Panc1 (cell line): ENCODE measurements at regions not wholly inside any gene's neighbourhood (a gene's known extent, or its start where the extent isn't known, plus 50 kb on each side); places are given as distances from the start of the nearest gene placed in this dataset.

Source experiments
- ATAC-seq: fragments of 200-7000 bp; cut with Tn5 transposase; 2 replicates; pipeline ENCODE4 v1.9.1; 2020; ENCODE audit warnings: mild to moderate bottlenecking, moderate library complexity
- BruUV-seq: library from RNA; stranded (reverse); fragments of 400-500 nt; replicated peaks from 2 replicates; lab custom pipeline; 2021; lab: Mats Ljungman, UMichigan
- CTCF ChIA-PET: fragments of 300-600 bp; sonication (Branson Sonifier 250); formaldehyde crosslinking; loops from one replicate; lab custom pipeline; 2022; ENCODE audit warnings: antibody characterized with exemption; lab: Charles Lee
- POLR2A ChIA-PET: fragments of 300-600 bp; sonication (Branson Sonifier 250); formaldehyde crosslinking; loops from one replicate; lab custom pipeline; 2022; ENCODE audit warnings: antibody characterized with exemption; lab: Charles Lee
- DNase-seq: peaks from one replicate; pipeline ENCODE4 v3.0.0-alpha.2; 2010; ENCODE audit warnings: low read depth, low spot score
- H3K27ac ChIP-seq: 2 replicates; pipeline ENCODE4 v1.5.1; 2011; ENCODE audit warnings: mild to moderate bottlenecking, low read length, inconsistent platforms
- H3K27me3 ChIP-seq: fragments of 200-500 bp; sonication (Bioruptor generic); 2 replicates; pipeline ENCODE4 v1.6.0; 2014; ENCODE audit warnings: low read length, inconsistent platforms; ENCODE audit not compliant: control insufficient read depth, insufficient read depth
- H3K36me3 ChIP-seq: fragments of 200-500 bp; sonication (Bioruptor generic); 2 replicates; pipeline ENCODE4 v1.5.1; 2014; ENCODE audit warnings: inconsistent platforms, mild to moderate bottlenecking, low read length, moderate library complexity; ENCODE audit not compliant: control insufficient read depth, insufficient read depth
- H3K4me1 ChIP-seq: 2 replicates; pipeline ENCODE4 v1.5.1; 2011; ENCODE audit warnings: inconsistent platforms, mild to moderate bottlenecking, low read length, moderate library complexity; ENCODE audit not compliant: control insufficient read depth, insufficient read depth
- H3K4me3 ChIP-seq, 2 experiments: 2 replicates each; pipeline ENCODE4 v1.5.1; 2011 to 2012; ENCODE audit warnings: low read depth in 2 of 2, low read length in 2 of 2, mild to moderate bottlenecking in 2 of 2, inconsistent platforms in 1 of 2, moderate library complexity in 1 of 2
- H3K9me3 ChIP-seq: fragments of 200-500 bp; sonication (Bioruptor generic); 2 replicates; pipeline ENCODE4 v1.5.1; 2014; ENCODE audit warnings: low read depth, mild to moderate bottlenecking, inconsistent platforms, low read length, moderate library complexity; ENCODE audit not compliant: control insufficient read depth, insufficient read depth
- POLR2AphosphoS5 ChIP-seq: IDR thresholded peaks from 2 replicates; pipeline ENCODE4 v1.6.1; 2012; ENCODE audit warnings: mild to moderate bottlenecking, low read depth, low read length, moderate library complexity
- SIN3A ChIP-seq: IDR thresholded peaks from 2 replicates; pipeline ENCODE4 v1.6.1; 2012; ENCODE audit warnings: low read depth, mild to moderate bottlenecking, low read length, moderate library complexity, borderline replicate concordance; ENCODE audit not compliant: insufficient read depth
- TCF7L2 ChIP-seq: IDR thresholded peaks from 2 replicates; pipeline ENCODE4 v1.6.1; 2011; ENCODE audit warnings: mild to moderate bottlenecking, low read depth, low read length, inconsistent platforms
- in situ Hi-C: cut with HindIII; loops from 2 replicates; pipeline ENCODE4 v1.10.0; 2016; ENCODE audit warnings: low sequenced_read_pairs, low pct_unique_long_range_greater_than_20kb
- intact Hi-C: fragments of 100-400 bp; cut with micrococcal nuclease; formaldehyde crosslinking; loops from one replicate; pipeline ENCODE4 v1.10.0; 2022; ENCODE audit not compliant: unreplicated experiment
- TF ChIP-seq, protein P1 (sequence below), 2 experiments: IDR thresholded peaks; 2 replicates each; pipeline ENCODE4 v1.6.1; 2011 to 2012; ENCODE audit warnings: low read depth in 2 of 2, control low read depth in 1 of 2, low read length in 1 of 2, mild to moderate bottlenecking in 1 of 2, moderate library complexity in 1 of 2; ENCODE audit not compliant: insufficient read depth in 1 of 2
- TF ChIP-seq, protein P2 (sequence below): fragments of 450-650 bp; IDR thresholded peaks from 2 replicates; pipeline ENCODE4 v1.5.1; 2017; ENCODE audit warnings: mild to moderate bottlenecking

DNA sequence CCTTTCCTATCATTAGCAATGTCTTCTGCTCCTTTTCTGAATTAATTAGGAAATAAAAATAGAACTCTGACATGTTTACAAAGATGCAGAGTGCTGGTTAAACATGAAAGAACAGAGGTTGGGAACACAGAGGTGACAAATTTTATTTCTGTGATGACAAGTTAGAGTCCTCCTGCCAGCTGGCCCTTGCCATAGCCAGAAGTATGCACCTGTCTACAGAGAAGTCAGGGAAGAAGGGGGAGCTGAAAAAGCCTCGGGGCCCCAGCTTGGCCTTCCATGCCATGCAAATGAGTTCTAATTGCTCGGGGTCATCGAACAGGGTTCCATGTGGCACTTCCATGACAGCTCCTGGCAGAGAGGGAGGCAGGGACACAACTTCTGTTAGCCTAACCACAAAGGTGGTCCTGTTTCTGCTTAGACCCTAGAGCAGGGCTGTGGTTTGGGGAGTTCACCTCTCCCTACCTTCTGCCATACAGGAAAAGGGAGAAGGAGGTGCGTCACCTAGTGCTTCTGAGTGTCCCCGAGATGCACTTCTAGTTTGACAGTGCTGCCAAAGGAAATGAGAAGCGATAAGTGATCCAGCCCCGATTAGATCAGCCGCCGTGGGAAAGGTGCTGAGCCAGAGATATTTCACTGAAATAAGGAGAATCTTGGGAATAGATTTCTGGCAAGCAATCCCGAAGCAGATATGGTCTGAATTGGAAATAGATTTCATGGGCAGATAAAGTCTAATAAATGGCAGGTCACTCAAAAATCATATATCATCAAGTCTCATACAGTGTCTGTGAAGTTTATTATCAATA, 155.8 kb upstream of the FOXN3 start:
- BruUV-seq = no TSS peak
- Histone ChIP-seq H3K4me1 (no peaks in the 10 kb centered on the region), H3K27ac (no peak overlapping the region), H3K9me3 (no peaks in the 10 kb centered on the region), H3K4me3 (no peak overlapping the region), H3K27me3 (peaks cover 2% of the 10 kb centered on the region; the same call in 1 of the 2 replicates), H3K36me3 (no peaks in the 10 kb centered on the region)
- in situ Hi-C loops (no loop called here), intact Hi-C loops (no loop called here)
- CTCF ChIA-PET = no interaction called here
- DNase-seq (no peak), ATAC-seq (no peak)
- TF ChIP-seq POLR2AphosphoS5 (no peak), TCF7L2 (no peak), SIN3A (no peak)
- TF ChIP-seq, protein P1, sequence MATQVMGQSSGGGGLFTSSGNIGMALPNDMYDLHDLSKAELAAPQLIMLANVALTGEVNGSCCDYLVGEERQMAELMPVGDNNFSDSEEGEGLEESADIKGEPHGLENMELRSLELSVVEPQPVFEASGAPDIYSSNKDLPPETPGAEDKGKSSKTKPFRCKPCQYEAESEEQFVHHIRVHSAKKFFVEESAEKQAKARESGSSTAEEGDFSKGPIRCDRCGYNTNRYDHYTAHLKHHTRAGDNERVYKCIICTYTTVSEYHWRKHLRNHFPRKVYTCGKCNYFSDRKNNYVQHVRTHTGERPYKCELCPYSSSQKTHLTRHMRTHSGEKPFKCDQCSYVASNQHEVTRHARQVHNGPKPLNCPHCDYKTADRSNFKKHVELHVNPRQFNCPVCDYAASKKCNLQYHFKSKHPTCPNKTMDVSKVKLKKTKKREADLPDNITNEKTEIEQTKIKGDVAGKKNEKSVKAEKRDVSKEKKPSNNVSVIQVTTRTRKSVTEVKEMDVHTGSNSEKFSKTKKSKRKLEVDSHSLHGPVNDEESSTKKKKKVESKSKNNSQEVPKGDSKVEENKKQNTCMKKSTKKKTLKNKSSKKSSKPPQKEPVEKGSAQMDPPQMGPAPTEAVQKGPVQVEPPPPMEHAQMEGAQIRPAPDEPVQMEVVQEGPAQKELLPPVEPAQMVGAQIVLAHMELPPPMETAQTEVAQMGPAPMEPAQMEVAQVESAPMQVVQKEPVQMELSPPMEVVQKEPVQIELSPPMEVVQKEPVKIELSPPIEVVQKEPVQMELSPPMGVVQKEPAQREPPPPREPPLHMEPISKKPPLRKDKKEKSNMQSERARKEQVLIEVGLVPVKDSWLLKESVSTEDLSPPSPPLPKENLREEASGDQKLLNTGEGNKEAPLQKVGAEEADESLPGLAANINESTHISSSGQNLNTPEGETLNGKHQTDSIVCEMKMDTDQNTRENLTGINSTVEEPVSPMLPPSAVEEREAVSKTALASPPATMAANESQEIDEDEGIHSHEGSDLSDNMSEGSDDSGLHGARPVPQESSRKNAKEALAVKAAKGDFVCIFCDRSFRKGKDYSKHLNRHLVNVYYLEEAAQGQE (IDR thresholded peaks at IDR 0.05; ENCODE audit: insufficient read depth in 1 of 2, low read depth in 2 of 2, low read length in 1 of 2) = no peak
- TF ChIP-seq, protein P2, sequence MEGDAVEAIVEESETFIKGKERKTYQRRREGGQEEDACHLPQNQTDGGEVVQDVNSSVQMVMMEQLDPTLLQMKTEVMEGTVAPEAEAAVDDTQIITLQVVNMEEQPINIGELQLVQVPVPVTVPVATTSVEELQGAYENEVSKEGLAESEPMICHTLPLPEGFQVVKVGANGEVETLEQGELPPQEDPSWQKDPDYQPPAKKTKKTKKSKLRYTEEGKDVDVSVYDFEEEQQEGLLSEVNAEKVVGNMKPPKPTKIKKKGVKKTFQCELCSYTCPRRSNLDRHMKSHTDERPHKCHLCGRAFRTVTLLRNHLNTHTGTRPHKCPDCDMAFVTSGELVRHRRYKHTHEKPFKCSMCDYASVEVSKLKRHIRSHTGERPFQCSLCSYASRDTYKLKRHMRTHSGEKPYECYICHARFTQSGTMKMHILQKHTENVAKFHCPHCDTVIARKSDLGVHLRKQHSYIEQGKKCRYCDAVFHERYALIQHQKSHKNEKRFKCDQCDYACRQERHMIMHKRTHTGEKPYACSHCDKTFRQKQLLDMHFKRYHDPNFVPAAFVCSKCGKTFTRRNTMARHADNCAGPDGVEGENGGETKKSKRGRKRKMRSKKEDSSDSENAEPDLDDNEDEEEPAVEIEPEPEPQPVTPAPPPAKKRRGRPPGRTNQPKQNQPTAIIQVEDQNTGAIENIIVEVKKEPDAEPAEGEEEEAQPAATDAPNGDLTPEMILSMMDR = no peak
- POLR2A ChIA-PET = no interaction called here

DNA sequence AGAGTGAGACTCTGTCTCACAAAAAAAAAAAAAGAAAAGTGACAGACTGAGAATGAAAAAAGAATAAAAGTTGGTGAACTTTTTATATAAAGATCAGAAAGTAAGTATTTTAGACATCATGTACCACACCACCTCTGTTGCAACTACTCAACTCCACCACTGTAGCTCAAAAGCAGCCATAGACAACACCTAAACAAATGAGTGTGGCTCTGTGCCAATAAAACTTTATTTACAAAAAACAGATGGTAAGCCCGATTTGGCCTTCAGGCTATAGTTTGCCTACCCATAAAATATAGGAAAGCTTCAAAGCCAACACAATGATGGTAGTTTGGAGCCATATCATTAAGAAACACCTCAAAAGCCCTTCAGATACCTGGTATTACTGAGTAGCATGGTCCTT, 154.5 kb upstream of the FOXN3 start:
- Histone ChIP-seq H3K9me3 (no peaks in the 10 kb centered on the region), H3K36me3 (no peaks in the 10 kb centered on the region), H3K27me3 (no peaks in the 10 kb centered on the region; the same call in 1 of the 2 replicates), H3K4me1 (no peaks in the 10 kb centered on the region), H3K27ac (no peak overlapping the region), H3K4me3 (no peak overlapping the region)
- TF ChIP-seq, protein P2 = no peak
- TF ChIP-seq SIN3A = no peak
- TF ChIP-seq, protein P1 (IDR thresholded peaks at IDR 0.05; ENCODE audit: insufficient read depth in 1 of 2, low read depth in 2 of 2, low read length in 1 of 2) = no peak
- intact Hi-C loops (no loop called here), in situ Hi-C loops (no loop called here)
- ChIA-PET CTCF (interaction anchor here (0.7 kb wide), 1 partner anchor 574 kb away, joined by 3 read pairs; no protein-coding TSS in a partner anchor), POLR2A (no interaction called here)
- ATAC-seq = no peak
- BruUV-seq = no TSS peak
- no peak for DNase-seq
